ENCODE measurements at regions not wholly inside any gene's neighbourhood (a gene's known extent, or its start where the extent isn't known, plus 50 kb on each side); places are given as distances from the start of the nearest gene placed in this dataset.

DNA sequence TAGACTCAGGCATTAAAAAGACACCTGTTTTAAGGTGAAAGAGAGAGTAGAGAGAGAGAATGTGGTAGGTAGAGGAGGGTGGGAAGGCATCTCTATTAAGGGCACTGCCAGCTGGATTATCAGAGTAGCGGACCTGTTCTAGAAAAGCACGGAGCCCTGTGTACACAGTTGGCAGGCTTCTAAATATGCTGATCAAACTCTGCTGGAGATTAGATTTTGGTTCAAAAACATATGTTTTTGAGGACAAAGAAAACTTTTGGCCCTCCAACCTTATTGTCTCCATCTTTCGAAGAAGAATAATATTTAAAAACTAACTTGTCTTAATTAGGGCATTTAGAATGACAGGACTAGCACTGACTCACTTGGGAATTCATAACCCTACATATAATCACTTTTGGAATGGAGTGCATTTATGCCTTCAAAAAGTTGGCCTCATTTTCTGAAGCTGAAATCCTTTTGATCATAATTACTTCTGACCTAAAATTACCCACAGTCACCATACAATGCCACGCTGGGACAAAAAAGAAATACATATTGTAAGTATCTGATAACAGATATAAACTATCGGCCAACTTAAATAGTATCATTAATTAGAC lies 254.6 kb downstream of the MEIS1 start:
- TF ChIP-seq FOXK2 (IDR thresholded peaks at IDR 0.05) (no peak), NFRKB (IDR thresholded peaks at IDR 0.05) (no peak), ARNT (IDR thresholded peaks at IDR 0.05) (no peak), L3MBTL2 (conservative IDR thresholded peaks at IDR 0.05) (no peak), BHLHE40 (IDR thresholded peaks at IDR 0.05; ENCODE audit: borderline replicate concordance) (no peak), FOXM1 (IDR thresholded peaks at IDR 0.05; ENCODE audit: borderline replicate concordance) (no peak), HDGF (IDR thresholded peaks at IDR 0.05; ENCODE audit: borderline replicate concordance) (no peak), ZNF384 (IDR thresholded peaks at IDR 0.05) (no peak), PKNOX1 (IDR thresholded peaks at IDR 0.05) (no peak), SP1 (IDR thresholded peaks at IDR 0.05) (no peak), SUZ12 (IDR thresholded peaks at IDR 0.05) (no peak), FOXA1 (IDR thresholded peaks at IDR 0.05) (no peak), ELF4 (IDR thresholded peaks at IDR 0.05) (no peak), TARDBP (IDR thresholded peaks at IDR 0.05) (no peak)

Data from HEK293T (cell line).